H1 (cell line): ENCODE measurements at regions not wholly inside any gene's neighbourhood (a gene's known extent, or its start where the extent isn't known, plus 50 kb on each side); places are given as distances from the start of the nearest gene placed in this dataset.

ENCODE experiments used
- ASH2L ChIP-seq: fragments of 200-600, 300-600 bp; sonication (generic); IDR thresholded peaks from one replicate; pipeline ENCODE4 v1.7.1; 2017; ENCODE audit warnings: low read length
- CBX8 ChIP-seq: fragments of 300-800, 300-1000 bp; sonication (generic); IDR thresholded peaks from 2 replicates; pipeline ENCODE4 v1.7.1; 2016; ENCODE audit warnings: low read depth, low read length, borderline replicate concordance
- CHD2 ChIP-seq: IDR thresholded peaks from 2 replicates; pipeline ENCODE4 v1.6.1; 2012; ENCODE audit warnings: low read length, improper control_type of control experiment
- EGR1 ChIP-seq: IDR thresholded peaks from 2 replicates; pipeline ENCODE4 v1.6.1; 2011; ENCODE audit warnings: low read depth, low read length, borderline replicate concordance
- EP300 ChIP-seq, 2 experiments: IDR thresholded peaks; 1 replicate in 1 of 2; 2 replicates in 1 of 2; pipeline ENCODE4 v1.6.1; 2011 to 2012; ENCODE audit warnings: low read depth in 2 of 2, low read length in 2 of 2, mild to moderate bottlenecking in 2 of 2, borderline replicate concordance in 1 of 2, inconsistent platforms in 1 of 2, moderate library complexity in 1 of 2
- HDAC2 ChIP-seq, 2 experiments: fragments of 300-600 bp in 1 of 2; sonication (generic) in 1 of 2; IDR thresholded peaks; 2 replicates each; pipeline ENCODE4 v1.6.1; 2011 to 2012; ENCODE audit warnings: low read depth in 2 of 2, low read length in 2 of 2, mild to moderate bottlenecking in 2 of 2, moderate library complexity in 2 of 2, borderline replicate concordance in 1 of 2, inconsistent platforms in 1 of 2
- JUND ChIP-seq: IDR thresholded peaks from 2 replicates; pipeline ENCODE4 v1.6.1; 2011; ENCODE audit warnings: mild to moderate bottlenecking, improper control_type of control experiment, low read length
- SP1 ChIP-seq: IDR thresholded peaks from 2 replicates; pipeline ENCODE4 v1.6.1; 2011; ENCODE audit warnings: low read depth, low read length
- TCF12 ChIP-seq: IDR thresholded peaks from 2 replicates; pipeline ENCODE4 v1.6.1; 2011; ENCODE audit warnings: low read depth, mild to moderate bottlenecking, low read length
- ZNF274 ChIP-seq: IDR thresholded peaks from 2 replicates; pipeline ENCODE4 v1.7.0; 2012; ENCODE audit warnings: low read length, borderline replicate concordance; ENCODE audit errors: extremely low read depth
- TF ChIP-seq, protein P1 (sequence below): fragments of 300-600 bp; sonication (generic); IDR thresholded peaks from 2 replicates; pipeline ENCODE4 v1.7.1; 2012; ENCODE audit warnings: low read length, moderate library complexity, mild to moderate bottlenecking, inconsistent platforms; ENCODE audit not compliant: insufficient replicate concordance
- TF ChIP-seq, protein P2 (sequence below): IDR thresholded peaks from 2 replicates; pipeline ENCODE4 v1.6.1; 2011; ENCODE audit warnings: low read depth, mild to moderate bottlenecking, low read length; ENCODE audit not compliant: insufficient read depth

DNA sequence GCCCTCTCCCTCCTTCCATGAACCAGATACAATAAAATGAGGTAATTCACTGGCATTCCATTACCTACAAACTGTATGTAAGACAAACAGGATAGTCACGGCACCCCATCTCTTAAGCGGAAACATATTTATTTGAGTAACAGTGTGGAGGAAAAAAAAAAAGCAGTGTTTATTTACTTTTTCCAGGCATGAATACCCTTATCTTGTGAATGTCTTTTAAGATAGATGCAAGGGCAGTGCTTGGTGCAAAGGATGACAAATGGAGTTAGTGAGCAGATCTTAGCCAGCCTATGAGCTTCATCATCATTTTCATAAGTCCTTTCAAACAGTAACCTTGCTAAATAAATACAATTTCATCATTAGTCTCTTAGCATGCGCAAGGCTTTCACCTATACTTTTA lies 1661.8 kb upstream of the SPRY2 start (continued):
- TF ChIP-seq, protein P1, sequence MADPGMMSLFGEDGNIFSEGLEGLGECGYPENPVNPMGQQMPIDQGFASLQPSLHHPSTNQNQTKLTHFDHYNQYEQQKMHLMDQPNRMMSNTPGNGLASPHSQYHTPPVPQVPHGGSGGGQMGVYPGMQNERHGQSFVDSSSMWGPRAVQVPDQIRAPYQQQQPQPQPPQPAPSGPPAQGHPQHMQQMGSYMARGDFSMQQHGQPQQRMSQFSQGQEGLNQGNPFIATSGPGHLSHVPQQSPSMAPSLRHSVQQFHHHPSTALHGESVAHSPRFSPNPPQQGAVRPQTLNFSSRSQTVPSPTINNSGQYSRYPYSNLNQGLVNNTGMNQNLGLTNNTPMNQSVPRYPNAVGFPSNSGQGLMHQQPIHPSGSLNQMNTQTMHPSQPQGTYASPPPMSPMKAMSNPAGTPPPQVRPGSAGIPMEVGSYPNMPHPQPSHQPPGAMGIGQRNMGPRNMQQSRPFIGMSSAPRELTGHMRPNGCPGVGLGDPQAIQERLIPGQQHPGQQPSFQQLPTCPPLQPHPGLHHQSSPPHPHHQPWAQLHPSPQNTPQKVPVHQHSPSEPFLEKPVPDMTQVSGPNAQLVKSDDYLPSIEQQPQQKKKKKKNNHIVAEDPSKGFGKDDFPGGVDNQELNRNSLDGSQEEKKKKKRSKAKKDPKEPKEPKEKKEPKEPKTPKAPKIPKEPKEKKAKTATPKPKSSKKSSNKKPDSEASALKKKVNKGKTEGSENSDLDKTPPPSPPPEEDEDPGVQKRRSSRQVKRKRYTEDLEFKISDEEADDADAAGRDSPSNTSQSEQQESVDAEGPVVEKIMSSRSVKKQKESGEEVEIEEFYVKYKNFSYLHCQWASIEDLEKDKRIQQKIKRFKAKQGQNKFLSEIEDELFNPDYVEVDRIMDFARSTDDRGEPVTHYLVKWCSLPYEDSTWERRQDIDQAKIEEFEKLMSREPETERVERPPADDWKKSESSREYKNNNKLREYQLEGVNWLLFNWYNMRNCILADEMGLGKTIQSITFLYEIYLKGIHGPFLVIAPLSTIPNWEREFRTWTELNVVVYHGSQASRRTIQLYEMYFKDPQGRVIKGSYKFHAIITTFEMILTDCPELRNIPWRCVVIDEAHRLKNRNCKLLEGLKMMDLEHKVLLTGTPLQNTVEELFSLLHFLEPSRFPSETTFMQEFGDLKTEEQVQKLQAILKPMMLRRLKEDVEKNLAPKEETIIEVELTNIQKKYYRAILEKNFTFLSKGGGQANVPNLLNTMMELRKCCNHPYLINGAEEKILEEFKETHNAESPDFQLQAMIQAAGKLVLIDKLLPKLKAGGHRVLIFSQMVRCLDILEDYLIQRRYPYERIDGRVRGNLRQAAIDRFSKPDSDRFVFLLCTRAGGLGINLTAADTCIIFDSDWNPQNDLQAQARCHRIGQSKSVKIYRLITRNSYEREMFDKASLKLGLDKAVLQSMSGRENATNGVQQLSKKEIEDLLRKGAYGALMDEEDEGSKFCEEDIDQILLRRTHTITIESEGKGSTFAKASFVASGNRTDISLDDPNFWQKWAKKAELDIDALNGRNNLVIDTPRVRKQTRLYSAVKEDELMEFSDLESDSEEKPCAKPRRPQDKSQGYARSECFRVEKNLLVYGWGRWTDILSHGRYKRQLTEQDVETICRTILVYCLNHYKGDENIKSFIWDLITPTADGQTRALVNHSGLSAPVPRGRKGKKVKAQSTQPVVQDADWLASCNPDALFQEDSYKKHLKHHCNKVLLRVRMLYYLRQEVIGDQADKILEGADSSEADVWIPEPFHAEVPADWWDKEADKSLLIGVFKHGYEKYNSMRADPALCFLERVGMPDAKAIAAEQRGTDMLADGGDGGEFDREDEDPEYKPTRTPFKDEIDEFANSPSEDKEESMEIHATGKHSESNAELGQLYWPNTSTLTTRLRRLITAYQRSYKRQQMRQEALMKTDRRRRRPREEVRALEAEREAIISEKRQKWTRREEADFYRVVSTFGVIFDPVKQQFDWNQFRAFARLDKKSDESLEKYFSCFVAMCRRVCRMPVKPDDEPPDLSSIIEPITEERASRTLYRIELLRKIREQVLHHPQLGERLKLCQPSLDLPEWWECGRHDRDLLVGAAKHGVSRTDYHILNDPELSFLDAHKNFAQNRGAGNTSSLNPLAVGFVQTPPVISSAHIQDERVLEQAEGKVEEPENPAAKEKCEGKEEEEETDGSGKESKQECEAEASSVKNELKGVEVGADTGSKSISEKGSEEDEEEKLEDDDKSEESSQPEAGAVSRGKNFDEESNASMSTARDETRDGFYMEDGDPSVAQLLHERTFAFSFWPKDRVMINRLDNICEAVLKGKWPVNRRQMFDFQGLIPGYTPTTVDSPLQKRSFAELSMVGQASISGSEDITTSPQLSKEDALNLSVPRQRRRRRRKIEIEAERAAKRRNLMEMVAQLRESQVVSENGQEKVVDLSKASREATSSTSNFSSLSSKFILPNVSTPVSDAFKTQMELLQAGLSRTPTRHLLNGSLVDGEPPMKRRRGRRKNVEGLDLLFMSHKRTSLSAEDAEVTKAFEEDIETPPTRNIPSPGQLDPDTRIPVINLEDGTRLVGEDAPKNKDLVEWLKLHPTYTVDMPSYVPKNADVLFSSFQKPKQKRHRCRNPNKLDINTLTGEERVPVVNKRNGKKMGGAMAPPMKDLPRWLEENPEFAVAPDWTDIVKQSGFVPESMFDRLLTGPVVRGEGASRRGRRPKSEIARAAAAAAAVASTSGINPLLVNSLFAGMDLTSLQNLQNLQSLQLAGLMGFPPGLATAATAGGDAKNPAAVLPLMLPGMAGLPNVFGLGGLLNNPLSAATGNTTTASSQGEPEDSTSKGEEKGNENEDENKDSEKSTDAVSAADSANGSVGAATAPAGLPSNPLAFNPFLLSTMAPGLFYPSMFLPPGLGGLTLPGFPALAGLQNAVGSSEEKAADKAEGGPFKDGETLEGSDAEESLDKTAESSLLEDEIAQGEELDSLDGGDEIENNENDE: no peak
- TF ChIP-seq JUND: no peak
- no peak for TF ChIP-seq CBX8
- TF ChIP-seq ZNF274: no peak
- TF ChIP-seq ASH2L: no peak
- no peak for TF ChIP-seq HDAC2 (IDR thresholded peaks at IDR 0.05; ENCODE audit: borderline replicate concordance in 1 of 2, low read depth in 2 of 2, low read length in 2 of 2)
- TF ChIP-seq, protein P2, sequence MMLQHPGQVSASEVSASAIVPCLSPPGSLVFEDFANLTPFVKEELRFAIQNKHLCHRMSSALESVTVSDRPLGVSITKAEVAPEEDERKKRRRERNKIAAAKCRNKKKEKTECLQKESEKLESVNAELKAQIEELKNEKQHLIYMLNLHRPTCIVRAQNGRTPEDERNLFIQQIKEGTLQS: no peak
- TF ChIP-seq TCF12: no peak
- TF ChIP-seq EGR1: no peak
- no peak for TF ChIP-seq SP1
- no peak for TF ChIP-seq EP300 (IDR thresholded peaks at IDR 0.05; ENCODE audit: borderline replicate concordance in 1 of 2, low read depth in 2 of 2, low read length in 2 of 2)
- TF ChIP-seq CHD2: no peak
